HG03558 (cell line): ENCODE measurements at regions not wholly inside any gene's neighbourhood (a gene's known extent, or its start where the extent isn't known, plus 50 kb on each side); places are given as distances from the start of the nearest gene placed in this dataset.
"Not testable (repeated sequence)": the region's sequence is repeated elsewhere in the genome, so short reads cannot be mapped to it uniquely, and the experiment has no call there.

Experiments
- ATAC-seq: cut with Tn5 transposase; IDR thresholded peaks from one replicate; pipeline ENCODE4 v1.9.1; 2021; ENCODE audit warnings: moderate number of reproducible peaks; ENCODE audit not compliant: unreplicated experiment; ENCODE audit errors: extremely low read depth

DNA sequence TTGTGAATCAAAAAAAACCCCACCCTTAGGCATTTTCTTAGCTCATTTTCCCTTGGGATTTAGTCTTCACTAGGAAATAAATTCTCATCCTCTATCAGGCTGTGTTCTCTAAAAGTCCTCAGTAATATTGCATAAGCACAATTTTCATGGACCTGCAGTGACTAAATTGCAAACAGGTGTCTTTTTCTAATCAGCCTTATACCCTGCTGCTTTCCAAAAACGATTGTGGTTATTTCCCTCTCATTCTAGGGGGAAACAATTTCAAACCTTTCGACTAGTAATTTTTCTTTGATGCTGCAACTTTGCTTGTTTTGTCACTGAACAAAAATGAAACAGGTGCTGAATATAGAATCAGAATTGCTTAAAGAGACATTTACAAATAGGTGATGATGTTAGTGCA lies 549.9 kb downstream of the PDHA2 start:
- no peak for ATAC-seq

DNA sequence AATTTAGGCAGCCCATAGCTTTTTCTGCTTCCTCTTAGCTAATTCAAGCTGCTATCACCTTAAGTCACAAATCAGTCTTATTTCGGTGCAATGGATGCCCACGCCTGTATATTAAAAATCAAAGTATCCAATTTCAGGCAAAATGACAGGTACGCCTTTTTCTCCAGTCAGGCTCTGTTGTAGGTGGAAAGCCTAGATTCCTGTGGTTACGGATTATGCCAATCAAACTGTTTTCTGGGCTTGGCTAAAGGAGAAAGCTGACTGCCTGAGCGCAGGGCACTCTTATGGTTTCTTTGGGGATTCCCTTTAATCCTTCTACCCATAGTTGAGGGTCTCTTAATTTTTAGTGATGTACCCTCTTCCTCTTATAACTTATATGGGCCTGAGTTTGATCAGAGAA lies 550.5 kb downstream of the PDHA2 start:
- no peak for ATAC-seq

DNA sequence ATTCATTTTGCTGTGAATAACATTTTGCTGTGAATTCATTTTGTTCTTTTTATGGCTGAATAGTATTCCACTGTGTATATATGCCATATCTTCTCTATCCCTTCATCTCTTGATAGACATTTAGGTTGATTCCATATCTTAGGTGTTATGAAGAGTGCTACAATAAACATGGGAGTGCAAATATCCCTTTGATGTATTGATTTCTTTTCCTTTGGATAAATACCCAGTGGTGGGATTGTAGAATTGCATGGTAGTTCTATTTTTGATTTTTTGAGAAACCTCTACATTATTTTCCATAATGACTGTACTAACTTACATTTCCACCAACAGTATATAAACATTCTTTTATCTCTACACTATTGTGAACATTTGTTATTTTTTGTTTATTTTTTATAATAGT lies 555.9 kb downstream of the PDHA2 start:
- no peak for ATAC-seq

DNA sequence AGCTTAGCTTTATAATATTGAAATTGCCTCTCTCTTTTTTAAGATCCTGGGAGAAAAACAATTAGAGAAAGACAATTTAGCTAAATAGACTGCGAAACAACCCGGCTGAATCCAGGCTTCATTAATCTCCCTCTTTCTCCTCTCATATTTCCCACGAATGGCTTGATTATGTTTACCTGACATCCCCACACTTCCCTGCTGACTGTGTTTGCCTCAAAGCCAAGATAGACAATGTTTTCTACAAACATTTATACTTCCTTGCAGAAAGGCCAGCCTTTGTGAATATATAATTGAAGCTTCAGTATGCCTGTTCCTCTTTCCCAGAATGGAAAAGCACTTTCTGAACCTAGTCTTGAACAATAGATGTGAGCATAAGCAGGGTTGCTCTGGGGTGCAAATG lies 566.8 kb downstream of the PDHA2 start:
- no peak for ATAC-seq

GRCh38 chr4:96407225-96407624 lies 567.3 kb downstream of the PDHA2 start:
- ATAC-seq = no peak

DNA sequence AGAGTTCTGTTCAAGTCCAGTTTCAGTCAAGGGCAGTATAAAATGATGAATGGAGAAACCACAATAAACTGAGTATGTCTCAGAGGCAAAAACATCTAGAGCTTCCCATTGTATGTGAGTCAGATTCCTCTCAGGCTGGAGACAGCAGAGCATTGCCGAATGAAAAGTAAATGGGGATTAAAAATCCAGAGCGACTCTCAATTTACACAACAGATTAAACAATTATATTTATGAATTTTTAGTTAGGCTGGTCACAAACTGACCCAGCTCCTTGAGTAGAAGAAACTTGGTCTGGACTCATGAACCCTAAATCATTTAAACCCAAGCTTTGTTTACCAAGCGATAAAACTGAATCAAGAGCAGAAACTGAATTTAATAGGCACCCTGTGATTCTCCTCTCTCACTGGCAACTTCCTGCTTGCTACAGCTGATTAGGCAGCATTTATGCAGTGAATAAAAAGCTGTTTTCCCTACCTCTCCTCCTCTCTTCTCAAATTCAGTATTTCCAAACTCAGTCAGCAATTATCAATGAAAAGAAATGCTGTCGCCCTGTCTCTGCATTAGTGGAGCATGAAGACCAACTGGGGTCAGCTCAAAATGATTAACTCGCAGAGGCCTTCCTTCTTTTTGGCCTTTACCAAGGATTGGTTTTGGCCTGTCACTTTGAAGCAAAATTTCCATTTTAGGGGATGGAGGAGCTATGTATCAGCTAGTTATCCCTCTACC lies 568.0 kb downstream of the PDHA2 start:
- ATAC-seq = no peak

DNA sequence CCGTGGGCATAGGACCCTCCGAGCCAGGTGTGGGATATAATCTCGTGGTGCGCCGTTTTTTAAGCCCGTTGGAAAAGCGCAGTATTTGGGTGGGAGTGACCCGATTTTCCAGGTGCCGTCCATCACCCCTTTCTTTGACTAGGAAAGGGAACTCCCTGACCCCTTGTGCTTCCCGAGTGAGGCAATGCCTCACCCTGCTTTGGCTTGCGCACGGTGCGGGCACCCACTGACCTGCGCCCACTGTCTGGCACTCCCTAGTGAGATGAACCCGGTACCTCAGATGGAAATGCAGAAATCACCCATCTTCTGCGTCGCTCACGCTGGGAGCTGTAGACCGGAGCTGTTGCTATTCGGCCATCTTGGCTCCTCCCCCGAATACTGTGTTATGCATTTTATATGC lies 575.0 kb downstream of the PDHA2 start:
- not testable (repeated sequence) for ATAC-seq

DNA sequence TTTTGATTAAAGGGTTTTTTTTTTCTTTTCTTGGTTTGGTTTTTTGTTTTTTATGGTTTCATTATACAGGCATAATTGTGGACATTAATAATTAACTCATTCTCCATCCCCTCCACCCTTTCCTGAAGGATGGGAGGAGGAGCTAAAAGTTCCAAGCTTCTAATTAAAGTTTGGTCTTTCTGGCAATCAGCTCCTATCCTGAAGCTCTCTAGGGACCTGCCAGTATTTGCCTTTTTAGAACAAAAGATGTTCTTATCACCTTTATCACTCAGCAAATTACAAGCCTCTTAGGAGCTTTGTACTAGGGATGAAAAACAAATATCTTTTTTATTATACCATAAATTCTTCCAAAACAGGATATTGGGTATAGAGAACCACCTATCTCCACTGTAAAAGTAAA lies 589.8 kb downstream of the PDHA2 start:
- ATAC-seq = no peak

DNA sequence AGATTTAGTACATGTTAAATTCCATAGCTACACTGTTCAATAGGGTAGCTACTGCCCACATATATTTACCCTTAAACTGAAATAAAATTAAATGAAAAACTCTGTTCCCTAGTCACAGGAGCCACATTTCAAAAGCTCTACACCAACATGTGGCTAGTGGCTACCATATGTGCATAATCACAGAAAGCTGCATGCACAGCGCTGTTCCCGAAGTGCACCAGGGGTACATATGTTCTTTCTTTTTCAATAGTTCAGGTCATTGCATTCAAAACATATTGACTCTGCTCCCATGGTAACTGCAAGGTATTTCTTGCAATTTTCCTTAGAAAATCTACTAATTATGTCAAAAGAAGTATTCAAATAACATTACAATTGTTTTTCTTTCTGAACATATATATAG lies 591.2 kb downstream of the PDHA2 start:
- no peak for ATAC-seq

GRCh38 chr4:96448315-96448872 lies 608.5 kb downstream of the PDHA2 start:
- no peak for ATAC-seq

DNA sequence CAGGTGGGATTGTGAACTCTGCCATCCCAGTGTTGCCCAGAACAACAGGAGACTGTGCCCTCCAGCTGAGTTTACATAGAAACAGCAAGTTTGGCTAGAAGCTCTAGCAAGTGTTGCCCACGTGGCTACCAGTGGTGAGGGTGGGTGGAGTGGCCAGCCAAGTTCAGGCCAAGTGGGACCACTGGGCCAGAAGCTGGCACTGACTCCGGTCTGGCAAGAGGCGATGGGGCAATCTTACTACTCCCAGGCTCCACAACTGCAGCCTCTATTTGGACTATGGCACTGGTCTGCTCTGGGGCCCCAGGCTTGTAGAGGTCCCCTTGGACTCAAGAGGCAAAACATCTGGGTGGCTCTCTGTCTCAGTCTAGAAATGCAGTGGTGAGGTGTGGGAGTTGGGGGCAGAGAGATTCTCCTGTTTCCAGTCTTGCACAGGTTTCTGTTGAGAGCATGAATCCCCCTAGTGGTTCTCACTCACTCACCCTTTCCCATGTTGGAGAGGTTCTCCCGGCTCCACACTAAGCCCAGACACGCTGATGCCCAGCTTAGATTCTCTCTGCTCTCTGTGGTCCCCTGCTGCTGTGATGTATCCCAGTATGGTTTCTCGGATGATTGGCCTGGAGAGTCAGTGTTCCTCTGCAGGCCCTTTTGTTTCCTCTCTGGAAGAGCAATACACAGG lies 615.3 kb downstream of the PDHA2 start:
- ATAC-seq = no peak

DNA sequence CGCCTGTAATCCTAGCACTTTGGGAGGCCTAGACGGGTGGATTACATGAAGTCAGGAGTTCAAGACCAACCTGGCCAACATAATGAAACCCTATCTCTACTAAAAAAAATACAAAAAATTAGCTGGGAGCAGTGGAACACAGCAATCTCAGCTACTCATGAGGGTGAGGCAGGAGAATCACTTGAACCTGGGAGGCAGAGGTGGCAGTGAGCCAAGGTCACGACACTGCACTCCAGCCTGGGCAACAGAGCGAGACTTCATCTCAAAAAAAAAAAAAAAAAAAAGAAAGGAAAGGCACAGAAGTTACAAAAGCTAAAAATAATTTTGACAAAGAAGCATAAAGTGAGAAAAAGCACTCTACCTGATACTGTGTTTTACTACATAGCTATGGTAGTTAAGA lies 618.1 kb downstream of the PDHA2 start:
- ATAC-seq = not testable (repeated sequence)

DNA sequence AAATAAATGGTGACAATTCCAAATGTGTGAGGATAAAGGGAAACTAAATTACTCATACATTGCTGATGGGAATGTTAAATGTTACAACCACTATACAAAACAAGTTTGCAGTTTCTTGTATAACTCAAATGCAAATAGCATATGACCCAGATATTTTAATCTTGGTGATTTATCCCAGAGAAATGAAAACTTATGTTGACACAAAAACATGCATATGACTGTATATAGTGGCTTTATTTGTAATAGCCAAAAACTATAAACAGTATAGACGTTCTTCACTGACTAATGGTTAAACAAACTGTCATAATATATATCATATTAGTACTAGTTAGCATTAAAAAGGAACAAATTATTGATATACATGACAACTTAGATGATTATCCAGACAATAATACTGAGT lies 619.2 kb downstream of the PDHA2 start:
- ATAC-seq = no peak

- ATAC-seq = no peak
Observed at GRCh38 chr4:96465834-96466233, 625.9 kb downstream of the PDHA2 start.

- ATAC-seq = no peak
Observed at GRCh38 chr4:96471956-96472867, 632.3 kb downstream of the PDHA2 start.

DNA sequence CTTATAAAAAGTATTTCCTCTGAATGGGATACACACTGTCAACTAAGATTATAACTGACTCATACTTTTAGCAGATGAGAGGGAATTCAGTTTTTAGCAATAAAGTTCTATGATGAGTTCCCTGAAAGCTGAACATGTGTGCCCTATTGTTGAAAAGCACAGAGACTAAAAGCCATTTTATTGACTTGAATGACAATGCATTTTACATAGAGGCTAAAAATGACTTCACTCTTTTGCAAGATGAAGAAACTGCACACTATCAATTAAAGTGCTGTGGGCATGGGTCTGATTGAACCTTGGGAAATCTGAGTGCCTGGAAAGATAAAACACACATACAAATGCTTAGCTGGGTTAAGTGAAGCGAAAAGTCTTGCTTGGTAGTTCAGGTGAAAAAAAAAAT lies 633.4 kb downstream of the PDHA2 start:
- ATAC-seq = no peak

DNA sequence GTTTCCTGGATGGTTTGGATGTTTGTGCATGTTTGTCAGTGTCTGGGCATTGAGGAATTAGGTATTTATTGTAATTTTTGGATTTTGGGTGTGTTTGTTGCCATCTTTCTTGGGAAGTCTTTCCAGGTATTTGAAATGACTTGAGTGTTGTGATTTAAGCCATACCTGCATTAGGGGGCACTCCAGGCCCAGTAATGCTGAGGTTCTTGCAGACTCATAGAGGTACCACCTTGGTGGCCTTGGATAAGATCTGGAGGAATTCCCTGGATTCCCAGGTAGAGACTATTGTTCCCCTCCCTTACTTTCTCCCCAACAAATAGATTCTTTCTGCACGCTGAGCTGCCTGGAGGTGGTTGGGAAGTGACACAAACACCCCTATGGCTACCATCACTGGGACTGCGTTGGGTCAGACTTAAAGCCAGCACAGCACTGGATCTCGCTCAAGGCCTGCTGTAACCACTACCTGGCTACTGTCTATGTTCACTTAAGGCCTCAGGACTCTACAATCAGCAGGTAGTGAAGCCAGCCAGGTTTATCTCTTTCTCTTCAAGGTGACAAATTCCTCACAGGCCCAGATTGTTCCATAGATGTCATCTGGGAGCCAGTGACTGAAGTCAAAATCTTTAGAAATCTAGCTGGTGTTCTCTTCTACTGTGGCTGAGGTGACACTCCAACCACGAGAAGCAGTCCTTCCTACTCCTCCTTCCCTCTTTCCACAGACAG lies 643.6 kb downstream of the PDHA2 start:
- no peak for ATAC-seq

DNA sequence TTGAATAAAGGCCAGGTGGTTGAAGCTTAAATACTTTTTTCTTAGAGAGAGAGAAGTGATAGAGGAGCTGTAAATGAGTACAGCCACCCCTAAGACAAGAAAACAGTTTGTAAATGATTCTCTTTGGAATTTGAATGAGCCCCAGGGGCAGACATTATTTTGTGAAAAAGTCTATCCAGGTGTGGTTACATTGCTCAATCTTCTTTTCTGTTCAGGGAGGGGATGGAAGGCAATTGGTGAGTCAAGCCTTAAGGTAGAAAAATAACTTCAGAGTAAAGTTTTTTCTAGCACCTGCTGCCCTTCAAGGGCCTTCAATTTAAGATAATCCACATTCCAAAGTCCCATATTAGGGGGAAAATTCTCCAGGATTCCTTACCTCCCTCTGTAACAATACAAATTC lies 646.7 kb downstream of the PDHA2 start:
- ATAC-seq = no peak

DNA sequence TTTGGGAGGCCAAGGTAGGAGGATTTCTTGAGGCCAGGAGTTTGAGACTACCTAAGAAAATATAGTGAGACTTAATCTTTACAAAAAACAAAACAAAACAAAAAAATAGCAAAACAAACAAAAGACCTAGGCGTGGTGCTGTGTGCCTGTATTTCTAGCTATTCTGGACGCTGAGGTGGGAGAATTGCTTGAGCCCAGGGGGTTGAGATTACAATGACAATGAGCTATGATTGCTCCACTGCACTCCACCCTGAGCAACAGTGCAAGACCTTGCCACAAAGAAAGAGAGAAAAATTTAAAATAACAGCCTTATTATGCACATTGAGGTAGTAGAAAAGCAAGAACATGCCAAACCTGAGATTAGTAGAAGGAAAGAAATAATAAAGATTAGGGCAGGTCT lies 657.7 kb downstream of the PDHA2 start:
- no peak for ATAC-seq

- no peak for ATAC-seq
Observed at GRCh38 chr4:96504386-96504785, 664.5 kb downstream of the PDHA2 start.
